Right hindlimb (tissue), 1 donor: ENCODE measurements at regions not wholly inside any gene's neighbourhood (a gene's known extent, or its start where the extent isn't known, plus 50 kb on each side); places are given as distances from the start of the nearest gene placed in this dataset.
"Not testable (repeated sequence)": the region's sequence is repeated elsewhere in the genome, so short reads cannot be mapped to it uniquely, and the experiment has no call there.

Experiments
- DNase-seq: peaks from one replicate; pipeline ENCODE4 v3.0.0-alpha.2; 2018

- DNase-seq, result no peak
Measured at GRCh38 chr4:159006202-159006601, 96.7 kb upstream of the RAPGEF2 start.

GRCh38 chr4:159008671-159009070 is 94.2 kb upstream of the RAPGEF2 start:
- no peak for DNase-seq

GRCh38 chr4:159009521-159009920 is 93.4 kb upstream of the RAPGEF2 start:
- DNase-seq, result no peak

- no peak for DNase-seq
Measured at GRCh38 chr4:159010100-159010499, 92.8 kb upstream of the RAPGEF2 start.

GRCh38 chr4:159010563-159011260 is 92.2 kb upstream of the RAPGEF2 start:
- peak; percentile 64 for DNase-seq

GRCh38 chr4:159012381-159012780 is 90.5 kb upstream of the RAPGEF2 start:
- no peak for DNase-seq

GRCh38 chr4:159013692-159014091 is 89.2 kb upstream of the RAPGEF2 start:
- no peak for DNase-seq

- no peak for DNase-seq
Measured at GRCh38 chr4:159014859-159015258, 88.0 kb upstream of the RAPGEF2 start.

GRCh38 chr4:159015841-159016240 is 87.0 kb upstream of the RAPGEF2 start:
- no peak for DNase-seq

- DNase-seq, result no peak
Measured at GRCh38 chr4:159016593-159017024, 86.3 kb upstream of the RAPGEF2 start.

- DNase-seq, result no peak
Measured at GRCh38 chr4:159017323-159018026, 85.4 kb upstream of the RAPGEF2 start.

- DNase-seq, result peak; percentile 27
Measured at GRCh38 chr4:159018062-159018629, 84.7 kb upstream of the RAPGEF2 start.

GRCh38 chr4:159019356-159019755 is 83.5 kb upstream of the RAPGEF2 start:
- DNase-seq, result no peak

- DNase-seq, result no peak
Measured at GRCh38 chr4:159021597-159022385, 81.1 kb upstream of the RAPGEF2 start.

- no peak for DNase-seq
Measured at GRCh38 chr4:159023741-159024140, 79.1 kb upstream of the RAPGEF2 start.

GRCh38 chr4:159024266-159024665 is 78.6 kb upstream of the RAPGEF2 start:
- DNase-seq, result no peak

- DNase-seq, result no peak
Measured at GRCh38 chr4:159024828-159025227, 78.1 kb upstream of the RAPGEF2 start.

GRCh38 chr4:159026329-159026728 is 76.5 kb upstream of the RAPGEF2 start:
- DNase-seq, result no peak

GRCh38 chr4:159027535-159027934 is 75.3 kb upstream of the RAPGEF2 start:
- DNase-seq, result no peak

- DNase-seq, result no peak
Measured at GRCh38 chr4:159029481-159029880, 73.4 kb upstream of the RAPGEF2 start.

GRCh38 chr4:159030297-159030696 is 72.6 kb upstream of the RAPGEF2 start:
- DNase-seq, result not testable (repeated sequence)

GRCh38 chr4:159035570-159035969 is 67.3 kb upstream of the RAPGEF2 start:
- DNase-seq, result no peak

- DNase-seq, result no peak
Measured at GRCh38 chr4:159038536-159038935, 64.3 kb upstream of the RAPGEF2 start.
